Fibroblast of lung (primary cell): ENCODE measurements at regions not wholly inside any gene's neighbourhood (a gene's known extent, or its start where the extent isn't known, plus 50 kb on each side); places are given as distances from the start of the nearest gene placed in this dataset.

ENCODE experiments used
- EZH2 ChIP-seq: IDR thresholded peaks from 2 replicates; pipeline ENCODE4 v1.5.1; 2012; ENCODE audit warnings: low read length, control low read depth, mild to moderate bottlenecking; ENCODE audit errors: missing control alignments
- TF ChIP-seq, protein P1 (sequence below), 2 donors: IDR thresholded peaks in 1 of 2; conservative IDR thresholded peaks in 1 of 2; 1 replicate in 1 of 2; 2 replicates in 1 of 2; pipeline ENCODE4 v1.5.1; 2011 to 2012; ENCODE audit warnings: low read length in 2 of 2, control low read depth in 1 of 2, inconsistent platforms in 1 of 2, low read depth in 1 of 2, mild to moderate bottlenecking in 1 of 2

DNA sequence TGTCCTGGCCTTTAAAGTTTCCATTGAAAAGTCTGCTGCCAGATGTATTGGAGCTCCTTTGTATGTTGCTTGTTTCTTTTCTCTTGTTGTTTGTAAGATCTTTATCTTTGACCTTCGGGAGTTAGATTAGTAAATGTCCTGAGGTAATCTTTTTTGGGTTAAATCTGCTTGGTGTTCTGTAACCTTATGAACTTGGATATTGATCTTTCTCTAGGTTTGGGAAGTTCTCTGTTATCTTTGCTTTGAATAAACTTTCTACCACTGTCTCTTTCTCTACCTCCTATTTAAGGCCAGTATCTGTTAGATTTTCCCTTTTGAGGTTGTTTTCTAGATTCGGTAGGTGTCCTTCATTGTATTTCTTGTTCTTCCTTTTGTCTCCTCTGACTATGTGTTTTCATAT is 447.8 kb downstream of the FAM133A start:
- TF ChIP-seq, protein P1, sequence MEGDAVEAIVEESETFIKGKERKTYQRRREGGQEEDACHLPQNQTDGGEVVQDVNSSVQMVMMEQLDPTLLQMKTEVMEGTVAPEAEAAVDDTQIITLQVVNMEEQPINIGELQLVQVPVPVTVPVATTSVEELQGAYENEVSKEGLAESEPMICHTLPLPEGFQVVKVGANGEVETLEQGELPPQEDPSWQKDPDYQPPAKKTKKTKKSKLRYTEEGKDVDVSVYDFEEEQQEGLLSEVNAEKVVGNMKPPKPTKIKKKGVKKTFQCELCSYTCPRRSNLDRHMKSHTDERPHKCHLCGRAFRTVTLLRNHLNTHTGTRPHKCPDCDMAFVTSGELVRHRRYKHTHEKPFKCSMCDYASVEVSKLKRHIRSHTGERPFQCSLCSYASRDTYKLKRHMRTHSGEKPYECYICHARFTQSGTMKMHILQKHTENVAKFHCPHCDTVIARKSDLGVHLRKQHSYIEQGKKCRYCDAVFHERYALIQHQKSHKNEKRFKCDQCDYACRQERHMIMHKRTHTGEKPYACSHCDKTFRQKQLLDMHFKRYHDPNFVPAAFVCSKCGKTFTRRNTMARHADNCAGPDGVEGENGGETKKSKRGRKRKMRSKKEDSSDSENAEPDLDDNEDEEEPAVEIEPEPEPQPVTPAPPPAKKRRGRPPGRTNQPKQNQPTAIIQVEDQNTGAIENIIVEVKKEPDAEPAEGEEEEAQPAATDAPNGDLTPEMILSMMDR (conservative IDR thresholded peaks at IDR 0.05 in 1 of 2, IDR thresholded peaks at IDR 0.05 in 1 of 2; ENCODE audit: low read depth in 1 of 2, low read length in 2 of 2): no peak
- no peak for TF ChIP-seq EZH2
